ENCODE measurements at regions not wholly inside any gene's neighbourhood (a gene's known extent, or its start where the extent isn't known, plus 50 kb on each side); places are given as distances from the start of the nearest gene placed in this dataset.
"Not testable (repeated sequence)": the region's sequence is repeated elsewhere in the genome, so short reads cannot be mapped to it uniquely, and the experiment has no call there.

- ChIA-PET POLR2A (no interaction called here), CTCF (no interaction called here)
- H3K9me3 Mint-ChIP-seq, result no peaks in the 10 kb centered on the region
- no peak overlapping the region for H3K27ac Mint-ChIP-seq
- no peak for DNase-seq
- H3K4me1 Mint-ChIP-seq, result peaks cover 7% of the 10 kb centered on the region
- H3K4me3 Mint-ChIP-seq, result no peak overlapping the region
- H3K36me3 Mint-ChIP-seq (ENCODE audit: low read depth), result no peaks in the 10 kb centered on the region
- H3K27me3 Mint-ChIP-seq, result peaks cover 7% of the 10 kb centered on the region
Measured at GRCh38 chr6:63507096-63507495, 65.2 kb upstream of the LOC128125822 start.

GRCh38 chr6:63509652-63510352 is 62.5 kb upstream of the LOC128125822 start:
- no peak for DNase-seq
- Mint-ChIP-seq H3K4me1 (peaks cover 4% of the 10 kb centered on the region), H3K9me3 (no peaks in the 10 kb centered on the region), H3K27ac (no peak overlapping the region), H3K27me3 (peaks cover 7% of the 10 kb centered on the region), H3K36me3 (ENCODE audit: low read depth) (no peaks in the 10 kb centered on the region), H3K4me3 (no peak overlapping the region)
- ChIA-PET POLR2A (no interaction called here), CTCF (interaction anchor here (0.9 to 1.5 kb wide), 2 partner anchors 23 to 89 kb away, joined by 3 read pairs; no protein-coding TSS in a partner anchor)

- POLR2A ChIA-PET, result no interaction called here
- no peaks in the 10 kb centered on the region for H3K36me3 Mint-ChIP-seq (ENCODE audit: low read depth)
- H3K27ac Mint-ChIP-seq, result no peak overlapping the region
- H3K4me1 Mint-ChIP-seq, result no peaks in the 10 kb centered on the region
- CTCF ChIA-PET, result interaction anchor here (1.5 kb wide), 1 partner anchor 88 kb away, joined by 3 read pairs; no protein-coding TSS in a partner anchor
- H3K27me3 Mint-ChIP-seq, result peaks cover 7% of the 10 kb centered on the region
- no peak overlapping the region for H3K4me3 Mint-ChIP-seq
- DNase-seq, result no peak
- H3K9me3 Mint-ChIP-seq, result no peaks in the 10 kb centered on the region
Measured at GRCh38 chr6:63510353-63510686, 62.0 kb upstream of the LOC128125822 start.

- no peaks in the 10 kb centered on the region for H3K9me3 Mint-ChIP-seq
- H3K4me3 Mint-ChIP-seq, result no peak overlapping the region
- ChIA-PET POLR2A (no interaction called here), CTCF (interaction anchor here (0.7 kb wide), 1 partner anchor 60 kb away, joined by 6 read pairs; no protein-coding TSS in a partner anchor)
- no peaks in the 10 kb centered on the region for H3K4me1 Mint-ChIP-seq
- H3K27me3 Mint-ChIP-seq, result peaks cover 9% of the 10 kb centered on the region
- DNase-seq, result no peak
- no peak overlapping the region for H3K27ac Mint-ChIP-seq
- H3K36me3 Mint-ChIP-seq (ENCODE audit: low read depth), result no peaks in the 10 kb centered on the region
Measured at GRCh38 chr6:63510849-63511248, 61.4 kb upstream of the LOC128125822 start.

- Mint-ChIP-seq H3K4me3 (no peak overlapping the region), H3K9me3 (peaks cover 2% of the 10 kb centered on the region), H3K36me3 (ENCODE audit: low read depth) (no peaks in the 10 kb centered on the region), H3K27ac (no peak overlapping the region), H3K27me3 (peaks cover 8% of the 10 kb centered on the region), H3K4me1 (peaks cover 9% of the 10 kb centered on the region)
- ChIA-PET POLR2A (no interaction called here), CTCF (no interaction called here)
- no peak for DNase-seq
Measured at GRCh38 chr6:63514488-63515173, 57.6 kb upstream of the LOC128125822 start.

GRCh38 chr6:63515227-63515626 is 57.1 kb upstream of the LOC128125822 start:
- DNase-seq; H3K27ac Mint-ChIP-seq; CTCF ChIA-PET; H3K4me3 Mint-ChIP-seq; H3K36me3 Mint-ChIP-seq (ENCODE audit: low read depth); H3K27me3 Mint-ChIP-seq; H3K9me3 Mint-ChIP-seq; POLR2A ChIA-PET: not testable (repeated sequence)
- peaks cover 13% of the 10 kb centered on the region for H3K4me1 Mint-ChIP-seq

- CTCF ChIA-PET, result no interaction called here
- peaks cover 6% of the 10 kb centered on the region for H3K9me3 Mint-ChIP-seq
- no peaks in the 10 kb centered on the region for H3K36me3 Mint-ChIP-seq (ENCODE audit: low read depth)
- no peak overlapping the region for H3K27ac Mint-ChIP-seq
- POLR2A ChIA-PET, result no interaction called here
- no peak for DNase-seq
- H3K4me1 Mint-ChIP-seq, result peaks cover 16% of the 10 kb centered on the region
- no peak overlapping the region for H3K4me3 Mint-ChIP-seq
- peaks cover 10% of the 10 kb centered on the region for H3K27me3 Mint-ChIP-seq
Measured at GRCh38 chr6:63516186-63516944, 55.9 kb upstream of the LOC128125822 start.

- peaks cover 10% of the 10 kb centered on the region for H3K27me3 Mint-ChIP-seq
- POLR2A ChIA-PET, result no interaction called here
- no peak for DNase-seq
- H3K4me1 Mint-ChIP-seq, result peaks cover 16% of the 10 kb centered on the region
- CTCF ChIA-PET, result no interaction called here
- H3K36me3 Mint-ChIP-seq (ENCODE audit: low read depth), result no peaks in the 10 kb centered on the region
- peaks cover 6% of the 10 kb centered on the region for H3K9me3 Mint-ChIP-seq
- H3K27ac Mint-ChIP-seq, result no peak overlapping the region
- H3K4me3 Mint-ChIP-seq, result no peak overlapping the region
Measured at GRCh38 chr6:63517221-63517620, 55.1 kb upstream of the LOC128125822 start.

GRCh38 chr6:63521475-63522210 is 50.6 kb upstream of the LOC128125822 start:
- Mint-ChIP-seq H3K36me3 (ENCODE audit: low read depth) (peaks cover 7% of the 10 kb centered on the region), H3K27me3 (peaks cover 5% of the 10 kb centered on the region), H3K27ac (no peak overlapping the region), H3K4me1 (peaks cover 28% of the 10 kb centered on the region), H3K4me3 (no peak overlapping the region), H3K9me3 (peaks cover 10% of the 10 kb centered on the region)
- ChIA-PET POLR2A (no interaction called here), CTCF (no interaction called here)
- no peak for DNase-seq
